Stomach (tissue), 8 donors: ENCODE measurements at regions not wholly inside any gene's neighbourhood (a gene's known extent, or its start where the extent isn't known, plus 50 kb on each side); places are given as distances from the start of the nearest gene placed in this dataset.

Experiments
- DNase-seq, 2 donors: peaks; one replicate each; pipeline versions ENCODE4 v3.0.0 to v3.0.0-alpha.2; 2013 to 2019
- H3K27ac ChIP-seq, 5 donors: fragments of 200-600 bp in 4 of 5; sonication (generic) in 4 of 5; one replicate each; pipeline ENCODE4 v1.5.1; 2013 to 2019; ENCODE audit warnings: mild to moderate bottlenecking in 1 of 5, moderate library complexity in 1 of 5
- H3K27me3 ChIP-seq, 3 donors: fragments of 200-600 bp; sonication (generic); one replicate each; pipeline ENCODE4 v1.5.1; 2017 to 2019; ENCODE audit warnings: mixed run types in 1 of 3
- H3K36me3 ChIP-seq, 4 donors: fragments of 200-600 bp; sonication (generic); 1 replicate in 3 of 4; 2 replicates in 1 of 4; pipeline ENCODE4 v1.5.1; 2016 to 2019
- H3K4me1 ChIP-seq, 4 donors: fragments of 200-600 bp; sonication (generic); one replicate each; pipeline ENCODE4 v1.5.1; 2016 to 2019
- H3K4me3 ChIP-seq, 4 donors: fragments of 200-600 bp; sonication (generic) in 3 of 4; one replicate each; pipeline ENCODE4 v1.5.1; 2016 to 2019; ENCODE audit warnings: mild to moderate bottlenecking in 1 of 4
- H3K9me3 ChIP-seq, 4 donors: fragments of 200-600 bp; sonication (generic); one replicate each; pipeline ENCODE4 v1.5.1; 2016 to 2019
- EP300 ChIP-seq: sonication (generic); formaldehyde crosslinking; IDR thresholded peaks from one replicate; pipeline ENCODE4 v1.6.1; 2017; ENCODE audit warnings: antibody characterized with exemption
- POLR2A ChIP-seq, 4 donors: fragments of 450-650 bp; IDR thresholded peaks; one replicate each; pipeline ENCODE4 v1.6.1; 2016; ENCODE audit warnings: antibody characterized with exemption in 4 of 4, control low read depth in 2 of 4, mild to moderate bottlenecking in 1 of 4, moderate library complexity in 1 of 4
- POLR2AphosphoS5 ChIP-seq, 3 donors: sonication (generic); formaldehyde crosslinking; IDR thresholded peaks; one replicate each; pipeline ENCODE4 v1.6.1; 2016; ENCODE audit warnings: antibody characterized with exemption in 3 of 3
- WGBS, 5 donors: extraction: QIAGEN DNeasy Blood & Tissue Kit in 3 of 5; methylation state at CpG; one replicate each; pipeline versions ENCODE4 v1.1.5 to v1.1.7; 2013 to 2018; 5-methylcytosine and 5-hydroxymethylcytosine counted together
- intact Hi-C: fragments of 100-400 bp; cut with DNase I; formaldehyde crosslinking; loops from one replicate; pipeline ENCODE4 v1.15.1; 2023; ENCODE audit warnings: low total_unique reads
- TF ChIP-seq, protein P1 (sequence below), 7 experiments: fragments of 450-650 bp in 4 of 7; fragments of 200-600 bp in 3 of 7; sonication (generic) in 3 of 7; IDR thresholded peaks; one replicate each; pipeline ENCODE4 v1.5.1; 2016 to 2019; ENCODE audit warnings: antibody characterized with exemption in 7 of 7, control low read depth in 2 of 7, mild to moderate bottlenecking in 1 of 7
- donor health status: healthy with polysubstance abuse.
- donor health status: Bipolar disorder and iron deficiency.
- donor health status: healthy.

DNA sequence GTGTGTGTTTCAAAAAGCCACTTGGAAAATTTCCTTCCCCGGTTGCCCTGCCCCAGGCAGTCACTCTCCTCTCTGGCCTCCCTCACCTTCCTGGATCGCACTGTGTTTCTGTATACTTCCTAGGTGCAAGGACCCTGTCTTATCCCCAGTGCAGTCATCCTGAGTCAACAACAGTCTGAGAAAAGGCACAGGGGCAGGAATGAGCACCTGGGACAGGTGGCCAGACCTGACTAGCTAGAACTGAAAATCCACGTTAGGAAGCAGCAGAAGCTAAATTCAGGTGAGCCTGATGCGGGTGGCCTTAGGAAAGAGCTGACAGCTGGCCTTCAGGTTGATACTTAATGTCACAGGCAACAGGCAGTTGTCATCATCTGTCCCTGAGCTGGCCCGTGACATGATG, 62.9 kb upstream of the VGLL4 start:
- no peak overlapping the region for H3K27ac ChIP-seq
- no peak for DNase-seq
- intact Hi-C loops: no loop called here
- TF ChIP-seq, protein P1, sequence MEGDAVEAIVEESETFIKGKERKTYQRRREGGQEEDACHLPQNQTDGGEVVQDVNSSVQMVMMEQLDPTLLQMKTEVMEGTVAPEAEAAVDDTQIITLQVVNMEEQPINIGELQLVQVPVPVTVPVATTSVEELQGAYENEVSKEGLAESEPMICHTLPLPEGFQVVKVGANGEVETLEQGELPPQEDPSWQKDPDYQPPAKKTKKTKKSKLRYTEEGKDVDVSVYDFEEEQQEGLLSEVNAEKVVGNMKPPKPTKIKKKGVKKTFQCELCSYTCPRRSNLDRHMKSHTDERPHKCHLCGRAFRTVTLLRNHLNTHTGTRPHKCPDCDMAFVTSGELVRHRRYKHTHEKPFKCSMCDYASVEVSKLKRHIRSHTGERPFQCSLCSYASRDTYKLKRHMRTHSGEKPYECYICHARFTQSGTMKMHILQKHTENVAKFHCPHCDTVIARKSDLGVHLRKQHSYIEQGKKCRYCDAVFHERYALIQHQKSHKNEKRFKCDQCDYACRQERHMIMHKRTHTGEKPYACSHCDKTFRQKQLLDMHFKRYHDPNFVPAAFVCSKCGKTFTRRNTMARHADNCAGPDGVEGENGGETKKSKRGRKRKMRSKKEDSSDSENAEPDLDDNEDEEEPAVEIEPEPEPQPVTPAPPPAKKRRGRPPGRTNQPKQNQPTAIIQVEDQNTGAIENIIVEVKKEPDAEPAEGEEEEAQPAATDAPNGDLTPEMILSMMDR (IDR thresholded peaks at IDR 0.05): no peak
- TF ChIP-seq EP300: no peak
- no peak for TF ChIP-seq POLR2A (IDR thresholded peaks at IDR 0.05)
- no peak for TF ChIP-seq POLR2AphosphoS5 (IDR thresholded peaks at IDR 0.05)
- no peak overlapping the region for H3K4me3 ChIP-seq
- 78 to 93% (median 86%) methylated on average over 5 of the region's 5 CpGs for WGBS, 5 donors
- H3K4me1 ChIP-seq: peaks cover 0 to 9% (median 4%) of the 10 kb centered on the region in 4 donors
- H3K27me3 ChIP-seq: no peaks in the 10 kb centered on the region
- peaks cover 0 to 9% (median 0%) of the 10 kb centered on the region in 4 donors for H3K9me3 ChIP-seq
- peaks cover 0 to 8% (median 3%) of the 10 kb centered on the region in 4 donors for H3K36me3 ChIP-seq

GRCh38 chr3:11705049-11705448, 61.3 kb upstream of the VGLL4 start:
- Histone ChIP-seq H3K36me3 (peaks cover 0 to 20% (median 15%) of the 10 kb centered on the region in 4 donors), H3K27me3 (no peaks in the 10 kb centered on the region), H3K27ac (no peak overlapping the region), H3K4me3 (no peak overlapping the region), H3K9me3 (peaks cover 0 to 6% (median 0%) of the 10 kb centered on the region in 4 donors), H3K4me1 (peaks cover 0 to 9% (median 4%) of the 10 kb centered on the region in 4 donors)
- intact Hi-C loops: no loop called here
- DNase-seq: no peak
- no peak for TF ChIP-seq POLR2AphosphoS5 (IDR thresholded peaks at IDR 0.05)
- 83 to 91% (median 87%) methylated on average over 27 of the region's 27 CpGs for WGBS, 5 donors

DNA sequence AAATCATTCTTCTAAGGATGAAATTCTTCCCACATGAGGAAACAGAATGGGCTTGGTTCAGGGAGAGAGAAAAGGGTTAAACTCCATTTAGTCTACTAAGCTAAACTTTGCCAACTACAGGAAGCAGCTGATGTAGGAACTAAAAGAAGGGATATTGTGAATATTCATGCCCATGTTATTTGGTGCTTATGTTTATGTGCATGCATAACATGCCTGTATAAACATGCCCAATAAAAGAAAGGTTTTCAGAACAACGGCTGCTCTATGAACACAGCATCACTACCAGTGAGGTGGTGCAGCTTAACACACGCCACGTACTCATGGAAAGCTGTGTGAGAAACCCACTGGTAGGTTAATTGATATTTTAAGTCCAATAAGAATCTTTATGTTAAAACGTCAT, 59.4 kb upstream of the VGLL4 start:
- Histone ChIP-seq H3K36me3 (peaks cover 3 to 39% (median 15%) of the 10 kb centered on the region in 4 donors), H3K27me3 (no peaks in the 10 kb centered on the region), H3K4me3 (no peak overlapping the region), H3K4me1 (peaks cover 0 to 19% (median 4%) of the 10 kb centered on the region in 4 donors), H3K27ac (no peak overlapping the region), H3K9me3 (no peaks in the 10 kb centered on the region)
- intact Hi-C loops: no loop called here
- WGBS, 5 donors: 74 to 83% (median 82%) methylated on average over 4 of the region's 4 CpGs
- TF ChIP-seq EP300 (no peak), POLR2A (IDR thresholded peaks at IDR 0.05) (no peak), POLR2AphosphoS5 (IDR thresholded peaks at IDR 0.05) (no peak)
- TF ChIP-seq, protein P1 (IDR thresholded peaks at IDR 0.05): no peak
- DNase-seq: no peak

GRCh38 chr3:11699083-11699427, 55.3 kb upstream of the VGLL4 start:
- TF ChIP-seq, protein P1 (IDR thresholded peaks at IDR 0.05): no peak
- TF ChIP-seq POLR2A (IDR thresholded peaks at IDR 0.05) (no peak), EP300 (no peak), POLR2AphosphoS5 (IDR thresholded peaks at IDR 0.05) (no peak)
- intact Hi-C loops: no loop called here
- 72 to 87% (median 81%) methylated on average over 2 of the region's 2 CpGs for WGBS, 5 donors

GRCh38 chr3:11698326-11699082, 54.8 kb upstream of the VGLL4 start:
- Histone ChIP-seq H3K4me1 (peaks cover 0 to 21% (median 7%) of the 10 kb centered on the region in 4 donors), H3K9me3 (no peaks in the 10 kb centered on the region), H3K4me3 (no peak overlapping the region), H3K36me3 (peaks cover 3 to 41% (median 16%) of the 10 kb centered on the region in 4 donors), H3K27me3 (no peaks in the 10 kb centered on the region), H3K27ac (no peak overlapping the region)
- WGBS, 5 donors: 85 to 91% (median 87%) methylated on average over 7 of the region's 7 CpGs
- intact Hi-C loops: no loop called here
- TF ChIP-seq POLR2A (IDR thresholded peaks at IDR 0.05) (no peak), EP300 (no peak), POLR2AphosphoS5 (IDR thresholded peaks at IDR 0.05) (no peak)
- TF ChIP-seq, protein P1 (IDR thresholded peaks at IDR 0.05): no peak
- no peak for DNase-seq

More at GRCh38 chr3:11699083-11699427, 55.3 kb upstream of the VGLL4 start:
- DNase-seq: no peak
- Histone ChIP-seq H3K27me3 (no peaks in the 10 kb centered on the region), H3K9me3 (no peaks in the 10 kb centered on the region), H3K4me1 (peaks cover 0 to 26% (median 7%) of the 10 kb centered on the region in 4 donors), H3K36me3 (peaks cover 3 to 41% (median 16%) of the 10 kb centered on the region in 4 donors), H3K4me3 (no peak overlapping the region), H3K27ac (no peak overlapping the region)
